ENCODE measurements at regions not wholly inside any gene's neighbourhood (a gene's known extent, or its start where the extent isn't known, plus 50 kb on each side); places are given as distances from the start of the nearest gene placed in this dataset.

DNA sequence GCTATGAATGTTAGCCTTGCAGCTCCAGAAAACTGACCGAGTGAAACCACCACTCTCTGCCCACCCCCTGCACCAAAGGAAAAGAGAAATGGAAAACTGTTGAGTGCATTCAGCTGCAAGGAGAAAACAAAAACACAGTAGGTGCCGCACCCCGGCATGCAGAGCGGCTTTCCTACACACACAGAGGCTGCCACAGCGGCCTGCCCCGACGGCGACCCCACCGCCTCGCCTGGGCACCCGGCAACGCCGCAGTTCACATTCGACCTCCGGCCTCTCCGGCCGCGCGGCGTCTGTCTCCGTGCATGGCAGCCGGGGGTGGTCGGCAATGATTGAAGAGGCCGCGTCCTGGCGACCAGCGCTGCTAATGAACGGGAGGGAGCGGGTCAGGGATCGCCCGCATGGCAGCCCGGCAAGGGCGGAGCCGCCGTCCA lies 417.1 kb upstream of the SALL3 start:
- DNase-seq (ENCODE audit: low read depth in 3 of 3): no peak

DNA sequence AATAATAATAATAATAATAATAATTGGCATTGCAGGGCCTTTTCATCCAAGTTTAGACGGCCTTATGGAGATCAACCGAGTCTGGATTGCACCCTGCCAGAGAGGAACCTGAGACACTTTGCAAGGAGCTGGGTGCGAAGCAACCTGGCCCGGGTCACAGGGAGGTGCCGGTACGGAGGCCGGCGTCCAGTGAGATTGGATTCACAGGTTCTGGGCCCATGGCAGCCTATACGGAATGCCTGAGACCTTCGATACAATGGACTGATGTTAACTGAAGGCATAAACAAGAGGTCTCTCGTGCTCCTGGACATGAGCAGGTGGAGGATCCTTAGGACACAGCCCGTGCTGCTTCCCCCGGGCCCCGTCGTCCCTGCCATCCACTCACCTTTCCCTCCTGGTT lies 416.5 kb upstream of the SALL3 start:
- no peak for DNase-seq (ENCODE audit: low read depth in 3 of 3)

DNA sequence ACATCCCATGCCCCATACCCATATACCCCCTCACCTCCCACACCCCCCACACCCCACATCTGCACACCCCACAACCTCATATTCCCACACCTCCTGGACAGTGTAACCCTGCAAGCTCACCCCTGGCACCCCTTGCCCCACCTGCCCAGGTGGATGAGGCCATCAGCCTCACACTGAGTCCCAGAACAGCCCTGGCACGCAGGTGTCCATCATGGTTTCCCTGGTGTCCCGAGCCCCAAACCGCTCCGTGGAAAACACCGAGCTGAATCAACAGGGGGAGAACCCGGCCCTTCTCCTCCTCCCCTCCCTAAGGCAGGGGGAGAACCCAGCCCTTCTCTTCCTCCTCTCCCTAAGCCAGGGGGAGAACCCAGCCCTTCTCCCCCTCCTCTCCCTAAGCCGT lies 415.6 kb upstream of the SALL3 start:
- DNase-seq (ENCODE audit: low read depth in 3 of 3): no peak

DNA sequence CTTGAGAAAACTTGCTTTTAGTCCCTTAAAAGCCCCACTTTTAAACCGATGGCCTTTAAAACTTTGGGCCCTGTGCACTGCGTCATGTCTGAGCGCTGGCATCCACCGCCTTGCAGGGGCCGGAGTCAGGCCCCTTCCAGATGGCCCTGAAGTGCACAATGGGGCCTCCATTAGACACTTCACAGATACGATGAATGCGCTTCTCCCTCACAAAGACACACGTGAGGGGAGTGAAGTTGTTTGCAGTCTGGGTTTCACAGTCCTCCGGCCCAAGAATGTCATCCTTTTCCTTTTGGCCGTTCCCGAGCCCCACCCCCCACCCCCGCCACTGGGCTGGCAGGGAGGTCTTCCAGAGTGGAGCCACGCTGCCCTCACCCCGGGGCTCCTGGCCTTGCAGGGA lies 415.1 kb upstream of the SALL3 start:
- no peak for DNase-seq (ENCODE audit: low read depth in 3 of 3)

GRCh38 chr18:78565240-78565639 lies 414.4 kb upstream of the SALL3 start:
- DNase-seq (ENCODE audit: low read depth in 3 of 3): no peak

- no peak for DNase-seq (ENCODE audit: low read depth in 3 of 3)
Observed at GRCh38 chr18:78566065-78566464, 413.6 kb upstream of the SALL3 start.

- DNase-seq (ENCODE audit: low read depth in 3 of 3): no peak
Observed at GRCh38 chr18:78566720-78567119, 412.9 kb upstream of the SALL3 start.

DNA sequence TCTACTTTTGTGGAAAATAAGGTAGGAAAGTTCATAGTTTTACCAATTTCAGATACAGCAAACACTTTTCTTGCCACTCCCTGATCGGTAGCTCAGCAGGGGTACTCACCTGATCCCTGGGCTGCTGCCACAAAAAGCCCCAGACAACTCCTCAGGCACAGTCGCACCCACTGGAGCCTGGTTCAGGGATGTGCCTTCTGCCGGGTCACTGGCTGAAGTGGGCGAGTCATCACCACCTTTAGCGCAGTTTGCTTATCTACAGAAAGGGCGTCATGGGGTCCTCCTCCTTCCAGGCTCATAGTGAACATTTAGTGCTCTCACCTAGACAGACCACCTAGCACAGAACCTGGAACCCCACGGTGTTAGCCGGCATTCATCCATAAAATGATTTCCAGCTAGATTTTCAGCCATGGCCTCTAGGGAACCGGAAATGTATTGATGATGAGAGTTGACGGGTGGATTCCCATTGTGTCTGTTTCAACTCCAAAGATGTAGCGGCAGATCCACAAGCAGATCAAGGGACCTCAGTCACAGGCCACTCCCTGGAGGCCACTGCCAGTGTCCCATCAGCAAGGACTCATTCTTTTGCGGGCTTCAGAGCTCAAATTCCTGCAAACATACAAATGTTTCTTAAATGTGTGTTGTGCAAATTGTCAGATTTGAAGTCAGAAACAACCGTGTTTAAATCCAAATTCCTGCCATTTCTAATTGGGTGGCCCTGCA lies 408.4 kb upstream of the SALL3 start:
- no peak for DNase-seq (ENCODE audit: low read depth in 3 of 3)

GRCh38 chr18:78571831-78572347 lies 407.7 kb upstream of the SALL3 start:
- no peak for DNase-seq (ENCODE audit: low read depth in 3 of 3)

DNA sequence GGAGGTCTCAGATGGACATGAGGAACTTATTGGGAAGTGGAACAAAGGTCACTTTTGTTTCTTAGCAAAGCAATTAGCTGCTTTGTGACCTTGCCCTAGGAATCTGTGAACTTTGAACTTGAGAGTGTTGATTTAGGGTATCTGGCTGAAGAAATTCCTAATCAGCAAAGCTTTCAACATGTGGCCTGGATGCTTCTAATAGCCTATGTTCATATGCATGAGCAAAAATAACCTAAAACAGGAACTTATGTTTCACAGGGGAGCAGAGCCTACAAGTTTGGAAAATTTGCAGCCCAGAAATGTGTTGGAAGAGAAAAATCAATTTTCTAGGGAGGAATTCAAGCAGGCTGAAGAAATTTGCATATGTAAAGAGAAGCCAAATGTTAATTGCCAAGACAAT lies 405.8 kb upstream of the SALL3 start:
- DNase-seq (ENCODE audit: low read depth in 3 of 3): no peak

GRCh38 chr18:78576967-78577366 lies 402.7 kb upstream of the SALL3 start:
- DNase-seq (ENCODE audit: low read depth in 3 of 3): no peak

GRCh38 chr18:78579449-78579848 lies 400.2 kb upstream of the SALL3 start:
- DNase-seq (ENCODE audit: low read depth in 3 of 3): no peak

DNA sequence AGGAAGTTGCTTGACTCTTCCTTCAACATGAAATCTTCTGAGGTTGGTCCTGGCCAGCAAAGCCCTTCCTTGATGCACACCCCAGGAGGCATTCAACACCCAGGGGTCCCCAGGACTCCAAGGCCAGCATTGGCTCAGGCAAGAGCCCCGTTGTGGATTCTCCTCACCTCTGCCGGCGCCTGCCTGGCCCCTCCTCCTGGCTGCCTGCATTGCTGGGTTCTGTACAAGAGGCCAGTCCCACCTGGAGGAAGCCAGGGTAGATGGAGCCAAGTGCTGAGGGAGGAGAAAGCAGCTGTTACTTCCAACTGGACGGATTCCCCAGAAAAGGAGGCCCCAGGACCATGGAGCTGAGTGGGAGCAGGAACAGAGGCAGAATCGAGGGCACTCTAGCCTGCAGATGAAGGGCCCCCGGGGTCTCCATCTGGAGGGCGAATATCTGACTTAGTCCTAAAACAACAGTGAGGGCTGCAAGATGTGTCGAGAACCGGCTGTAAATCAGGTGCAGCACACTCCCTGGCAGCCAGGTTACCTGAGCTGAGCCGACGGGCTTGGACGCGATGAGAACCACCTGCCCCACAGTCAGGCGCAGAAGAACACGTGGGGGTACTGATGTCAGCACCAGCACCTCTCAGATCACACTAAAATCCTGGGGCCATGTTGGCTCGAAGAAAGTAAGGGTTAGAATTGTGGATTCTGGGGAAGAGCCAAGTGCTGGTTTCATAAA lies 399.6 kb upstream of the SALL3 start:
- no peak for DNase-seq (ENCODE audit: low read depth in 3 of 3)

DNA sequence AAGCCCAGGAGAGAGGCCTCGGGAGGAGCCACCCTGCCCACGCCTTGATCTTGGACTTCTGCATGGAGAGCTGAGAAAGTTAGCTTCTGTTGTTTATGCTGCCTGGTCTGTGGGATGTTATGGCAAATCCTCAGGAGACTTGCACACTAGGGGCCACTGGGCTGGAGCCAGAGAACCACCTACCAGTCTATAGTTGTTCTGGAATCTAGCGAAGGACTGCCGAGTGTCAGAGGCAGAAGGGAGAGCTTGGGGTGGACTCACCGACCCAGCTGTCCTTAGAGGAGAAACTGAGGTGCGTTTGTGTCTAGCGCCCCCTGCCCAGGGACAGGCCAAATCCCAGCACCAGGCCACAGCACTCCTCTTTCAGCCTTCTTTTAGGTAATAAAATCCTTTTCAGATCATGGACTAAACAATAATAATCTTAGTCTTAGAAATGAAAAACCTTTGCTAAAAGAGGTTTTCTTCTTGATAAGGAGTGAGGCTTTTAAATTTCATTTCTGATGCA lies 398.7 kb upstream of the SALL3 start:
- DNase-seq (ENCODE audit: low read depth in 3 of 3): no peak

DNA sequence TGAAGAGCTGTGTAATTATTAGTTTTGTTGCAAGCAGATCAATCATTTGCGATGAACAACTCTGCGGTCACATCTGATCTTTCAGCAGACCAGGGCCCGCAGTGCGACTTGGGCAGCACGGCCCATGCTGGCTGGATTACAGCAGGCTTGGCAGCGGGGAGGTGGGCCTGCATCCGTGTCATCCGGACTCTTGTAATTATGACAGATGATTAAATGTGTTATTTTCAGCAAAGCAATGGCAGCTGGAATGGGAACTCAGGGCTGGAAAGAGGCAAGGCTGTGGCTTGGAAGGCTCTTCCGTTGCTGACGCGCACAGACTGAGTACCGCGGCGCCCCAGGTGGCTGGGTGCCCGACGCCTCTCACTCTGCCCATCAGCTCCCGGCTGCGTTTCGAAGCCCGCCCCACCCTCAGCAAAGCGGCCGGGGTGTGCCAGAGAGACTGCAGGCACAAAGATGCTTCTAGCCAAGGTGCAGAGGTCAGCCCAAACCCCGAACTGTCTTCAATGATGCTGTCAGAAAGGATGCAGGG lies 397.4 kb upstream of the SALL3 start:
- no peak for DNase-seq (ENCODE audit: low read depth in 3 of 3)

DNA sequence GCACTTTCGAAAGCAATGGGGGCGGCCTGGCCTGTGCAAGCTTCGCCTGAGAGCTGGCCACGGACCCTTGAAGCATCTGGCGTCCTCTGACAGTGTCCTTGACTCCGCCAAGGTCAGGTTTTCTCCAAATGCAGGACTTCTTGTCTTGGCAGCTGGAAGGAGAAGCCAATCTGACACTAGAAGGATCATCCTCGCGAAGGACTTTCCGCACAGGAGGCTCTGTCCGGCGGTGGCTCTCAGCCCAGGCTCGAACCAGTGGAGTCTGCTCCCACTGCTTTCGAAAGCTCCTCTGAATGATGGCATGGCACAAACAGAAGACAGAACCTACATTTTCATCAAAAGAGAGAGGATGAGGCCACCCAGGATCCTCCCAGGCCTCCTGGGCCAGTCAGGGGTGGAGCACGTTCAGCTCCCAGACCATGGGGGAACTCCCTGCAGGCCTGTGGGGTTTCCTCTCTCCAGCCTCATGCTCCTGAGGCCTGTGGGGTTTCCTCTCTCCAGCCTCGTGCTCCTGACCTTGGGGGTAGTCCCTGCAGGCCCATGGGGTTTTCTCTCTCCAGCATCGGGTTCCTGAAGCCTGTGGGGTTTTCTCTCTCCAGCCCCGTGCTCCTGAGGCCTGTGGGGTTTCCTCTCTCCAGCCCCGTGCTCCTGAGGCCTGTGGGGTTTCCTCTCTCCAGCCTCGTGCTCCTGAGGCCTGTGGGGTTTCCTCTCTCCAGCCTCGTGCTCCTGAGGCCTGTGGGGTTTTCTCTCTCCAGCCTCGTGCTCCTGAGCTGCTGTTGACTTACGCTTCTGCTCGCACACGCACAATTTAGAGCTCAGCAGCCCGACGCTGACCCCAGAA lies 396.5 kb upstream of the SALL3 start:
- no peak for DNase-seq (ENCODE audit: low read depth in 3 of 3)

DNA sequence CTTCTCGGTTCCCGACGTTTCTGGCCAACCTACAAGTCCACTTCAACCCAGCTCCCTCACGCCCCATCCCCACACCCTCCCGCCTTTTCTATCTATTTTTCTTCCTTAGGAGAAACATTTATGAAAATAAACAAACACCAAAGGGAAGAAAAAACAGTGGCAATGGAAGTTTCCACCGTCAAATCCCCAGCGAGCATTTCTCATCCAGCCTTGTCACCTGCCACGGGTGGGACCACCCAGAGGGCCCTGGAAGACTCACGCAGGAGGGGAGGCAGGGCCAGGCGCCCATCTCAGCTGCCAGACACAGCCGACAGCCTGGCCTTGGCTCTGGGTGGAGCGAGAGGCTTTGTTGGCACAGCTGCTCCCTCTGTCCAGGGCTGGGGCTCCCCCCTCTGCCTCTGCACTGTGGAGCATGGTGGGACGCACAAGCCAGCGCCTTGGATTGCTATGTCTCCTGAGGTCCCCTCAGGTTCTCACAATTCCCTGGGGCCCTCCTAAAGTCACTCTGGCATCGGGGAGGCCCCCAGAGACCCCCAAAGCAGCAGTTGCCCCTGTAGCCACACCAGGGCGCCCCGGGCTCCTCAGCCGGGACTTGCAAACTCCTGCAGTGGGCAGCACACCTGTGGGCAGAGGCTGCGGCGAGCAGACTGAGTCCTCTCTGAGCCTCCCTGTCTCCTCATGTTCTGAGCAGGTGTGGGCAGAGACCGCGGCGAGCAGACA lies 395.7 kb upstream of the SALL3 start:
- no peak for DNase-seq (ENCODE audit: low read depth in 3 of 3)

GRCh38 chr18:78584459-78585022 lies 395.1 kb upstream of the SALL3 start:
- DNase-seq (ENCODE audit: low read depth in 3 of 3): no peak

DNA sequence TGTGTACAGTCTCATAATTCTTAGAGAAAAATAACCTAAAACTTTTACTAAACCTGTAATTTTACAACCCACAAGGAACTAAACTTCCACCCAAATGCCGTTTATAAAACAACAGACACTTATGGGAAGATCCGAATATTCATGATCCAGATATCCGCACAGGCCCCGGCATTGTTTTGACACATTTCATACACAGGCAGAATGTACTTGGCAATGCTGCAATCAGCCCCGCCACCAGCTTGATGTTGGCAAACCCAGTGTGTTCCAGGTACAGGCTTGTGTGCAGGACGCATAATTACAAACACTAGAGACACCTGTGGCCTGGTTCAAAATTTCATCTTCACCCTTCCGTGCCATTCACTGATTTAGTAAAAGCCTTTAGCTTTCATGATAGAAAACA lies 393.0 kb upstream of the SALL3 start:
- DNase-seq (ENCODE audit: low read depth in 3 of 3): no peak

GRCh38 chr18:78587096-78587495 lies 392.5 kb upstream of the SALL3 start:
- no peak for DNase-seq (ENCODE audit: low read depth in 3 of 3)
